ENCODE measurements at regions not wholly inside any gene's neighbourhood (a gene's known extent, or its start where the extent isn't known, plus 50 kb on each side); places are given as distances from the start of the nearest gene placed in this dataset.
"Not testable (repeated sequence)": the region's sequence is repeated elsewhere in the genome, so short reads cannot be mapped to it uniquely, and the experiment has no call there.

DNA sequence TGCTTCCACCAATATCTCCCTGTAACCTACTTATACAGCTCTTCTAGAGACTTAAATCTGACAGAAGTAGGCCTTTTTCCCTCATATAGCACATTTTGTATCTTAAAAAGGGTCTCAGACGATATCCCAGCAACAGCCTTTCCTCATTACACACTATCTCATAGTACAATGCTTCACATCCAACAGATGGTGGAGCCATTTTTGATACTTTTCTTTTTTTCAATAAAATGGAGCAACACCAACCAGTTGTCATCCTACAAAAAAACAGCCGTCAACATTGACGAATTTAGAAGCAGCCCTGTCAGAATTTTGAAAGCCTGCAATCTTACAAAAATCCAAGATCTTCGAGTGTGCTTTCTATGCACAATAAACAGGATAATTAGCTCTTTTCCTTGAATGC, 145.9 kb upstream of the NEBL start:
- in situ Hi-C loops (cut with MboI; ENCODE audit: low pct_unique_long_range_greater_than_20kb, low sequenced_read_pairs, unreplicated experiment), result no loop called here
- TF ChIP-seq, protein P1, sequence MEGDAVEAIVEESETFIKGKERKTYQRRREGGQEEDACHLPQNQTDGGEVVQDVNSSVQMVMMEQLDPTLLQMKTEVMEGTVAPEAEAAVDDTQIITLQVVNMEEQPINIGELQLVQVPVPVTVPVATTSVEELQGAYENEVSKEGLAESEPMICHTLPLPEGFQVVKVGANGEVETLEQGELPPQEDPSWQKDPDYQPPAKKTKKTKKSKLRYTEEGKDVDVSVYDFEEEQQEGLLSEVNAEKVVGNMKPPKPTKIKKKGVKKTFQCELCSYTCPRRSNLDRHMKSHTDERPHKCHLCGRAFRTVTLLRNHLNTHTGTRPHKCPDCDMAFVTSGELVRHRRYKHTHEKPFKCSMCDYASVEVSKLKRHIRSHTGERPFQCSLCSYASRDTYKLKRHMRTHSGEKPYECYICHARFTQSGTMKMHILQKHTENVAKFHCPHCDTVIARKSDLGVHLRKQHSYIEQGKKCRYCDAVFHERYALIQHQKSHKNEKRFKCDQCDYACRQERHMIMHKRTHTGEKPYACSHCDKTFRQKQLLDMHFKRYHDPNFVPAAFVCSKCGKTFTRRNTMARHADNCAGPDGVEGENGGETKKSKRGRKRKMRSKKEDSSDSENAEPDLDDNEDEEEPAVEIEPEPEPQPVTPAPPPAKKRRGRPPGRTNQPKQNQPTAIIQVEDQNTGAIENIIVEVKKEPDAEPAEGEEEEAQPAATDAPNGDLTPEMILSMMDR (IDR thresholded peaks at IDR 0.05; ENCODE audit: extremely low read depth, insufficient read depth, missing control alignments), result no peak
- DNase-seq (ENCODE audit: low spot score), result no peak

DNA sequence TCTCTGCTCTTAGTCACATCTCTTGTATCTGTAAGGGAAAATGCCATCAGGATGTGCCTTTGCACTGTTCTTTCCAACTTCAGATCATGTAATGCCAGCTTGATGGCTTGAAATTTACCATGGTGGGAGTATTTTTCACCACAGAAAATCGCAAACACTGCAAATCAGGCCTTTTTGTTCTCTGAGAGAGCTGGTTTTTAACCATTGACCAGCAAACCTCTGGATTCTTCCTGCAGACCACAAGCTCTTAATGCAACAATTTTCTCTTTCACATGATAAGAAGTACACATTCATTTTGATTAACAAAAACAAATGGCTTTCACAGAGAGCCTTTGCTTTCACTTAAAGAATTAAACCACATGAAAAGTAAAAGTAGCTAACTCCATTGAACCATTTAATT, 145.4 kb upstream of the NEBL start:
- no peak for DNase-seq (ENCODE audit: low spot score)

DNA sequence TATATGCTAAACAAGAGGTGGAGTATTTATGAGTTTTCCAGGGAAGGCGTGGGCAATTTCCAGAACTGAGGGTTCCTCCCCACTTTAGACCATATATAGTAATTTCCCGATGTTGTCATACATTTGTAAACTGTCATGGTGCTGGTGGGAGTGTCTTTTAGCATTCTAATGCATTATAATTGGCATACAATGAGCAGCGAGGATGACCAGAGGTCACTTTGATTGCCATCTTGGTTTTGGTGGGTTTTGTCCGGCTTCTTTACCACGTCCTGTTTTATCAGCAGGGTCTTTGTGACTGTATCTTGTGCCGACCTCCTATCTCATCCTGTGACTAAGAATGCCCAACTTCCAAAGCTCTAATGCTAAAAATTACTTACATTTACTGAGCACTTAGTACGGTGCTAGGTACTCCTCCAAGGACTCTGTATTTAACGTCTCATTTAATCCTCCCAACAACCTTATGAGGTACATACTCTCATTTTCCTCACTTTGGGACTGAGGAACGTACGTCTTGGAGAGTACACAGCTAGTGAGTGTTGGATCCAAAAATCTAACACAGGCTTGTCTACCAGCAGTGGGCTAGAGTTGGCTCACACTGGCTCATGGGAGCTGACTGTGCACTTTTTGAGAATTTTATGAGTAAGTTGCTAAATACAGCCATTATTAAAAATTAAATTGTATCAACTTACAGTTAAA, 144.8 kb upstream of the NEBL start:
- TF ChIP-seq, protein P1 (IDR thresholded peaks at IDR 0.05; ENCODE audit: extremely low read depth, insufficient read depth, missing control alignments), result no peak
- in situ Hi-C loops (cut with MboI; ENCODE audit: low pct_unique_long_range_greater_than_20kb, low sequenced_read_pairs, unreplicated experiment), result no loop called here
- DNase-seq (ENCODE audit: low spot score), result no peak

More for the DNA sequence above, 145.4 kb upstream of the NEBL start:
- TF ChIP-seq, protein P1 (IDR thresholded peaks at IDR 0.05; ENCODE audit: extremely low read depth, insufficient read depth, missing control alignments), result no peak
- in situ Hi-C loops (cut with MboI; ENCODE audit: low pct_unique_long_range_greater_than_20kb, low sequenced_read_pairs, unreplicated experiment), result no loop called here

DNA sequence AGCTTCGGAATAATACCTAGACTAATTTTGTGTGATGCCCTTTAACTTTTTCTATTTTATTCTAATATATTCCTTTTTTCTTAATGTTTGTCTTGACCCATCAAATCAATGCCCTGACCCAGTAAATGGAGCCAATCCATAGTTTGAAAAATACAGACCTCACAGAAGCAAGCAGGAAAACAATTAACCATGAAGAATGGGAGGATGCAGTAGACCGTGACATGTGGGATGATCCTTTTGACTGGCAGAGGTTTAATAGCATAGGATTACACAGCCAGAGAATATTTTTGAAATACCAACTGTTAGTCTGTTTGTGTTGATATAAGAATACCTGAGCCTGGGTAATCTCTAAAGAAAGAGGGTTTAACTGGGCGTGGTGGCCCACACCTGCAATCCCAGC, 142.6 kb upstream of the NEBL start:
- no peak for DNase-seq (ENCODE audit: low spot score)
- TF ChIP-seq, protein P1 (IDR thresholded peaks at IDR 0.05; ENCODE audit: extremely low read depth, insufficient read depth, missing control alignments), result no peak
- in situ Hi-C loops (cut with MboI; ENCODE audit: low pct_unique_long_range_greater_than_20kb, low sequenced_read_pairs, unreplicated experiment), result no loop called here

DNA sequence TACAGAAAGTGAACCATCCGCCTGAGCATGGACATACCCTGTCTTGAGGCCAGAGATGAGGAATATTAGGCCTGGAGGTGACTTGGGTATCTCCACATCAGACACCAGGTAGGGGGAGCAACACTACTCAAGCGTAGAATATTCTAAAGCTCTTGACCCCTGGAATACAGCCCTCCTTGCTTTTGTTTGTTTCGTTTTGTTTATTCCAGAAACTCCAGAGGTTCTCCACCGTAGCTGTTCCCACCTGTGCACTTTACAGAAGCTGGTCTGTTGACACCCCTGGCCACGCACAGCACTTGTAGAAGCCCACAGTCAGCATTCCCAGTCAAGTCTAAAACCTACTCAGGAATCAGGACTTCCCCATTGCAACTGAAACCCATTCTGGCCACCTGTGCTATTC, 139.6 kb upstream of the NEBL start:
- in situ Hi-C loops (cut with MboI; ENCODE audit: low pct_unique_long_range_greater_than_20kb, low sequenced_read_pairs, unreplicated experiment), result no loop called here

DNA sequence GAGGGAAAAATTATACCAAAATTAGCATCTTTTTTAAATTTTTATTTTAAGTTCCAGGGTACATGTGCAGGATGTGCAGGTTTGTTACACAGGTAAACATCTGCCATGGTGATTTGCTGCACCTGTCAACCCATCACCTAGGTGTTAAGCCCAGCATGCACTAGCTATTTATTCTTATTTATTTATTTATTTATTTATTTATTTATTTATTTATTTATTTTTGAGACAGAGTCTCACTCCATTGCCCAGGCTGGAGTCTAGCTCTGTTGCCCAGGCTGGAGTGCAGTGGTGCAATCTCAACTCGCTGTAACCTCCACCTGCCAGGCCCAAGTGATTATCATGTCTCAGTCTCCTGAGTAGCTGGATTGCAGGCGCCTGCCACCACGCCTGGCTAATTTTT, 137.7 kb upstream of the NEBL start:
- in situ Hi-C loops (cut with MboI; ENCODE audit: low pct_unique_long_range_greater_than_20kb, low sequenced_read_pairs, unreplicated experiment); DNase-seq (ENCODE audit: low spot score): not testable (repeated sequence)

More for the DNA sequence above, 139.6 kb upstream of the NEBL start:
- TF ChIP-seq, protein P1 (IDR thresholded peaks at IDR 0.05; ENCODE audit: extremely low read depth, insufficient read depth, missing control alignments), result no peak
- no peak for DNase-seq (ENCODE audit: low spot score)

DNA sequence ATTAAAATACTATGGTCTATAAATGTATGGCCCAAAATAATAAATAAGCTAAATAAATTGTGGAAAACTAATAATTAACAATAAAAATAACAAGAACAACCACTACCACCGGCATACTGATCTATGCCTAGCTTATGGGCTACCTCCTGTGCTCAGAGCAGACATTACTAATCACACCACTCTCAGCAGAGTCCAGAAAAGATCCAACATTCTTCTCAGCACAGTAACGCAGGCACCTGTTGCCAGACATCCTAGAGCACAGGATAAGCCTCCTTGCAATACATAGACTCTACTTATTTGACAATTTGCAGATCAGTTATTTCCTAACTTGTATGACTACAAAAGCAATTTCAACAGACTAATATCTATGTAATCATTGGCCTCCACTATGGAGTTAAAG, 137.1 kb upstream of the NEBL start:
- in situ Hi-C loops (cut with MboI; ENCODE audit: low pct_unique_long_range_greater_than_20kb, low sequenced_read_pairs, unreplicated experiment), result no loop called here
- DNase-seq (ENCODE audit: low spot score), result no peak
- TF ChIP-seq, protein P1 (IDR thresholded peaks at IDR 0.05; ENCODE audit: extremely low read depth, insufficient read depth, missing control alignments), result no peak

Measured in GM13977 (cell line).